Activated T-helper 17 cell treated with anti-CD3 and anti-CD28 coated beads, Interleukin-2, amount 50 U/mL, for 72 hours (primary cell): ENCODE measurements at regions not wholly inside any gene's neighbourhood (a gene's known extent, or its start where the extent isn't known, plus 50 kb on each side); places are given as distances from the start of the nearest gene placed in this dataset.

Experiments
- ATAC-seq: fragments of 150-1000 bp; cut with Tn5 transposase; replicated peaks from 2 replicates; pipeline ENCODE4 v1.10.0; 2021; ENCODE audit warnings: mild to moderate bottlenecking, moderate library complexity
- H3K27ac Mint-ChIP-seq: one replicate; pipeline ENCODE4 v1.8.0; 2022; ENCODE audit warnings: mixed read lengths
- H3K27me3 Mint-ChIP-seq: one replicate; pipeline ENCODE4 v1.8.0; 2022; ENCODE audit warnings: mixed read lengths
- H3K36me3 Mint-ChIP-seq: one replicate; pipeline ENCODE4 v1.8.0; 2022; ENCODE audit warnings: low read depth, mild to moderate bottlenecking, mixed read lengths
- H3K4me1 Mint-ChIP-seq: one replicate; pipeline ENCODE4 v1.8.0; 2022; ENCODE audit warnings: mixed read lengths
- H3K4me3 Mint-ChIP-seq: one replicate; pipeline ENCODE4 v1.8.0; 2022; ENCODE audit warnings: mild to moderate bottlenecking, mixed read lengths
- H3K9me3 Mint-ChIP-seq: one replicate; pipeline ENCODE4 v1.8.0; 2022; ENCODE audit warnings: mixed read lengths

GRCh38 chr14:22513066-22513812 lies 75.8 kb downstream of the DAD1 start:
- no peak for ATAC-seq
- Mint-ChIP-seq H3K27me3 (no peaks in the 10 kb centered on the region), H3K36me3 (peaks cover 100% of the 10 kb centered on the region), H3K4me1 (peaks cover 28% of the 10 kb centered on the region), H3K4me3 (peak overlapping the region; percentile 88), H3K27ac (peak overlapping the region; percentile 98), H3K9me3 (no peaks in the 10 kb centered on the region)

GRCh38 chr14:22512106-22512814 lies 76.8 kb downstream of the DAD1 start:
- Mint-ChIP-seq H3K4me1 (peaks cover 23% of the 10 kb centered on the region), H3K27me3 (no peaks in the 10 kb centered on the region), H3K27ac (peak overlapping the region; percentile 98), H3K36me3 (peaks cover 100% of the 10 kb centered on the region), H3K4me3 (peak overlapping the region; percentile 88), H3K9me3 (no peaks in the 10 kb centered on the region)
- no peak for ATAC-seq

GRCh38 chr14:22510527-22511110 lies 78.4 kb downstream of the DAD1 start:
- ATAC-seq = no peak
- peaks cover 17% of the 10 kb centered on the region for H3K4me1 Mint-ChIP-seq
- H3K4me3 Mint-ChIP-seq = peak overlapping the region; percentile 88
- peaks cover 100% of the 10 kb centered on the region for H3K36me3 Mint-ChIP-seq
- peak overlapping the region; percentile 98 for H3K27ac Mint-ChIP-seq
- no peaks in the 10 kb centered on the region for H3K9me3 Mint-ChIP-seq
- no peaks in the 10 kb centered on the region for H3K27me3 Mint-ChIP-seq

GRCh38 chr14:22509751-22510300 lies 79.2 kb downstream of the DAD1 start:
- peak overlapping the region; percentile 98 for H3K27ac Mint-ChIP-seq
- peaks cover 13% of the 10 kb centered on the region for H3K4me1 Mint-ChIP-seq
- H3K4me3 Mint-ChIP-seq = peak overlapping the region; percentile 88
- H3K27me3 Mint-ChIP-seq = no peaks in the 10 kb centered on the region
- no peaks in the 10 kb centered on the region for H3K9me3 Mint-ChIP-seq
- H3K36me3 Mint-ChIP-seq = peaks cover 100% of the 10 kb centered on the region
- ATAC-seq = peak; percentile 8

- Mint-ChIP-seq H3K4me3 (peak overlapping the region; percentile 88), H3K36me3 (peaks cover 100% of the 10 kb centered on the region), H3K9me3 (no peaks in the 10 kb centered on the region), H3K27ac (peak overlapping the region; percentile 98), H3K27me3 (no peaks in the 10 kb centered on the region), H3K4me1 (peaks cover 13% of the 10 kb centered on the region)
- no peak for ATAC-seq
Observed at GRCh38 chr14:22509036-22509709, 79.9 kb downstream of the DAD1 start.

GRCh38 chr14:22508662-22509035 lies 80.4 kb downstream of the DAD1 start:
- peaks cover 12% of the 10 kb centered on the region for H3K4me1 Mint-ChIP-seq
- no peaks in the 10 kb centered on the region for H3K27me3 Mint-ChIP-seq

GRCh38 chr14:22508150-22508457 lies 80.9 kb downstream of the DAD1 start:
- H3K27me3 Mint-ChIP-seq = no peaks in the 10 kb centered on the region
- no peaks in the 10 kb centered on the region for H3K9me3 Mint-ChIP-seq
- H3K27ac Mint-ChIP-seq = peak overlapping the region; percentile 98
- H3K4me3 Mint-ChIP-seq = peak overlapping the region; percentile 88
- ATAC-seq = no peak
- H3K36me3 Mint-ChIP-seq = peaks cover 100% of the 10 kb centered on the region
- peaks cover 8% of the 10 kb centered on the region for H3K4me1 Mint-ChIP-seq

More at GRCh38 chr14:22508662-22509035, 80.4 kb downstream of the DAD1 start:
- Mint-ChIP-seq H3K27ac (peak overlapping the region; percentile 98), H3K9me3 (no peaks in the 10 kb centered on the region), H3K4me3 (peak overlapping the region; percentile 88), H3K36me3 (peaks cover 100% of the 10 kb centered on the region)
- no peak for ATAC-seq

GRCh38 chr14:22506778-22507351 lies 82.2 kb downstream of the DAD1 start:
- Mint-ChIP-seq H3K4me3 (peak overlapping the region; percentile 88), H3K4me1 (peaks cover 4% of the 10 kb centered on the region)
- ATAC-seq = peak; percentile 72

GRCh38 chr14:22506378-22506710 lies 82.7 kb downstream of the DAD1 start:
- no peaks in the 10 kb centered on the region for H3K27me3 Mint-ChIP-seq
- H3K4me1 Mint-ChIP-seq = peaks cover 1% of the 10 kb centered on the region
- peak; percentile 5 for ATAC-seq

More at GRCh38 chr14:22506778-22507351, 82.2 kb downstream of the DAD1 start:
- Mint-ChIP-seq H3K36me3 (peaks cover 100% of the 10 kb centered on the region), H3K9me3 (no peaks in the 10 kb centered on the region), H3K27me3 (no peaks in the 10 kb centered on the region), H3K27ac (peak overlapping the region; percentile 98)

GRCh38 chr14:22505697-22506377 lies 83.2 kb downstream of the DAD1 start:
- H3K4me3 Mint-ChIP-seq = peak overlapping the region; percentile 88
- no peaks in the 10 kb centered on the region for H3K9me3 Mint-ChIP-seq
- H3K27me3 Mint-ChIP-seq = no peaks in the 10 kb centered on the region
- no peaks in the 10 kb centered on the region for H3K4me1 Mint-ChIP-seq
- H3K36me3 Mint-ChIP-seq = peaks cover 100% of the 10 kb centered on the region
- peak overlapping the region; percentile 98 for H3K27ac Mint-ChIP-seq
- ATAC-seq = peak; percentile 46

More at GRCh38 chr14:22506378-22506710, 82.7 kb downstream of the DAD1 start:
- Mint-ChIP-seq H3K36me3 (peaks cover 100% of the 10 kb centered on the region), H3K27ac (peak overlapping the region; percentile 98), H3K9me3 (no peaks in the 10 kb centered on the region), H3K4me3 (peak overlapping the region; percentile 88)

- no peak for ATAC-seq
- peaks cover 100% of the 10 kb centered on the region for H3K36me3 Mint-ChIP-seq
- no peaks in the 10 kb centered on the region for H3K9me3 Mint-ChIP-seq
- peak overlapping the region; percentile 88 for H3K4me3 Mint-ChIP-seq
- H3K4me1 Mint-ChIP-seq = no peaks in the 10 kb centered on the region
- H3K27me3 Mint-ChIP-seq = no peaks in the 10 kb centered on the region
- peak overlapping the region; percentile 98 for H3K27ac Mint-ChIP-seq
Observed at GRCh38 chr14:22505309-22505696, 83.7 kb downstream of the DAD1 start.

GRCh38 chr14:22502551-22502950 lies 86.5 kb downstream of the DAD1 start:
- ATAC-seq = peak; percentile 32
- H3K36me3 Mint-ChIP-seq = peaks cover 100% of the 10 kb centered on the region
- H3K9me3 Mint-ChIP-seq = no peaks in the 10 kb centered on the region
- H3K4me3 Mint-ChIP-seq = peak overlapping the region; percentile 85
- no peaks in the 10 kb centered on the region for H3K4me1 Mint-ChIP-seq
- peak overlapping the region; percentile 98 for H3K27ac Mint-ChIP-seq
- H3K27me3 Mint-ChIP-seq = no peaks in the 10 kb centered on the region

- H3K9me3 Mint-ChIP-seq = no peaks in the 10 kb centered on the region
- H3K4me3 Mint-ChIP-seq = peak overlapping the region; percentile 85
- H3K4me1 Mint-ChIP-seq = no peaks in the 10 kb centered on the region
- H3K27me3 Mint-ChIP-seq = no peaks in the 10 kb centered on the region
- H3K27ac Mint-ChIP-seq = peak overlapping the region; percentile 98
- peaks cover 100% of the 10 kb centered on the region for H3K36me3 Mint-ChIP-seq
- ATAC-seq = no peak
Observed at GRCh38 chr14:22502007-22502406, 87.0 kb downstream of the DAD1 start.
